IMR-90 (cell line): ENCODE measurements at regions not wholly inside any gene's neighbourhood (a gene's known extent, or its start where the extent isn't known, plus 50 kb on each side); places are given as distances from the start of the nearest gene placed in this dataset.

Experiments
- CEBPB ChIP-seq: IDR thresholded peaks from 2 replicates; pipeline ENCODE4 v1.6.1; 2012; ENCODE audit warnings: low read depth, low read length, improper control_type of control experiment
- CHD1 ChIP-seq: IDR thresholded peaks from 2 replicates; pipeline ENCODE4 v1.6.1; 2012; ENCODE audit warnings: low read depth, low read length, improper control_type of control experiment
- MAZ ChIP-seq: IDR thresholded peaks from 2 replicates; pipeline ENCODE4 v1.6.1; 2012; ENCODE audit warnings: low read depth, mild to moderate bottlenecking, low read length, improper control_type of control experiment, moderate library complexity, borderline replicate concordance
- MXI1 ChIP-seq: IDR thresholded peaks from 2 replicates; pipeline ENCODE4 v1.6.1; 2012; ENCODE audit warnings: low read depth, mild to moderate bottlenecking, low read length, moderate library complexity, borderline replicate concordance
- POLR2A ChIP-seq: IDR thresholded peaks from 2 replicates; pipeline ENCODE4 v1.6.1; 2012; ENCODE audit warnings: mild to moderate bottlenecking, low read depth, low read length
- SMC3 ChIP-seq: fragments of 150-350 bp; IDR thresholded peaks from 2 replicates; pipeline ENCODE4 v1.6.1; 2016; ENCODE audit warnings: low read depth, mild to moderate bottlenecking, antibody characterized with exemption, low read length, moderate library complexity
- TF ChIP-seq, protein P1 (sequence below): conservative IDR thresholded peaks from 2 replicates; pipeline ENCODE4 v1.5.1; 2012; ENCODE audit warnings: mild to moderate bottlenecking, low read depth, low read length, improper control_type of control experiment

DNA sequence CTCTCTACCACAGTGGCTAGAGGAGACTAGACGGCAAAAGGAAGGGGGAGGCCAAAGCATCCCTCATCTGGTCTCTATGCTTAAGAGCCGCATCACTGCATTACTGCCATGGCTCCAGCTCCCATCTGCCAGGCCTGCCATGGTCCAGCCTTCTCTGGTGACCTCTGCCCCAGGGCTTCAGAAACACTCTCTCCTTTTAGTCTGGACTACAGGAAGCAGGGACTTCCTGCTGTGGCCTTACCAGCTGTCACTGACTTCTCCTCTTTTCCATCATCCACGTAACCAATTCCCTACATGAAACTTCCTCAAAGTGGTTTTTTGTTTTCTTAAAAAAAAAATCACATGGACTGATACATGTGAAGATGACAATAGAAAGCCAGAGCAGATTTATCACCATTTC, 323.1 kb upstream of the NFIA start:
- no peak for TF ChIP-seq MXI1
- no peak for TF ChIP-seq POLR2A
- TF ChIP-seq, protein P1, sequence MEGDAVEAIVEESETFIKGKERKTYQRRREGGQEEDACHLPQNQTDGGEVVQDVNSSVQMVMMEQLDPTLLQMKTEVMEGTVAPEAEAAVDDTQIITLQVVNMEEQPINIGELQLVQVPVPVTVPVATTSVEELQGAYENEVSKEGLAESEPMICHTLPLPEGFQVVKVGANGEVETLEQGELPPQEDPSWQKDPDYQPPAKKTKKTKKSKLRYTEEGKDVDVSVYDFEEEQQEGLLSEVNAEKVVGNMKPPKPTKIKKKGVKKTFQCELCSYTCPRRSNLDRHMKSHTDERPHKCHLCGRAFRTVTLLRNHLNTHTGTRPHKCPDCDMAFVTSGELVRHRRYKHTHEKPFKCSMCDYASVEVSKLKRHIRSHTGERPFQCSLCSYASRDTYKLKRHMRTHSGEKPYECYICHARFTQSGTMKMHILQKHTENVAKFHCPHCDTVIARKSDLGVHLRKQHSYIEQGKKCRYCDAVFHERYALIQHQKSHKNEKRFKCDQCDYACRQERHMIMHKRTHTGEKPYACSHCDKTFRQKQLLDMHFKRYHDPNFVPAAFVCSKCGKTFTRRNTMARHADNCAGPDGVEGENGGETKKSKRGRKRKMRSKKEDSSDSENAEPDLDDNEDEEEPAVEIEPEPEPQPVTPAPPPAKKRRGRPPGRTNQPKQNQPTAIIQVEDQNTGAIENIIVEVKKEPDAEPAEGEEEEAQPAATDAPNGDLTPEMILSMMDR: no peak
- TF ChIP-seq CHD1: no peak
- no peak for TF ChIP-seq SMC3
- no peak for TF ChIP-seq MAZ
- no peak for TF ChIP-seq CEBPB
